ENCODE measurements at regions not wholly inside any gene's neighbourhood (a gene's known extent, or its start where the extent isn't known, plus 50 kb on each side); places are given as distances from the start of the nearest gene placed in this dataset.
"Not testable (repeated sequence)": the region's sequence is repeated elsewhere in the genome, so short reads cannot be mapped to it uniquely, and the experiment has no call there.

- DNase-seq, result no peak
Observed at GRCh38 chr9:84511651-84512050, 157.9 kb upstream of the NTRK2 start.

DNA sequence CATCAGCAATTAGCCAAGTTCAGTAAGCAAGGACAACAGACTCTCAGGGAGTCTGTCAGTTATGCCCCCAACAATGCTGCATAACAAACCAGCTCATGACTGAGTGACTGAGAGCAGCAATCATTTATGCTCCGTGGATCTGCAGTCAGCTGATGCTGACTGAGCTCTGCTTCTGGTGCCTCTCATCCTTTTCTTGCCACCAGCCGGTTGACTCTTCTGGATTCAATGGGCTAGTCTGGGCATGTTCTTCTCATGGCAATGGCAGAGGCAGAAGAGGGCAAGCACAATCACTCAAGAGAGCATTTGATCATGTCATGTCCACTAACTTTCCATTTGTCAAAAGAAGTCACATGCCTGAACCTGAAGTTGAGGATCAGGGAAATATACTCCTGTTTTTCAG is 157.0 kb upstream of the NTRK2 start:
- no peak for DNase-seq

DNA sequence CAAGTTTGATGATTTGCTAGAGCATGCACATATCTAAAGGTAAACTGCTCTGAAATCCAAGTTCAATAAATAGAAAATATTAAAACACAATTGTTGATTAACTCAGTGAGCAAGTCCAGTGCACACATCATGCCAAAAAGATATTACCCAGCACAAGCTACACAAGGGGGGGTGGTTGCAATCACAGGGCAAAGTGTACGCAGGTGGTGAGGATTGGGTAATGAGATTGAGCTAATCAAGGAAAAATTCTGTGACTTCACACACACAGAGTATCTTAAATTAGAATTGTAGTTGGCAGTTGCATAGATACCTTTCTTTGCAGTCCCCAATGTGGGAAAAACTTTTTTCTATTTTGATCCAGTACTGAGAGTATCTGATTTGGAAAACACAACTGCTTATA is 156.1 kb upstream of the NTRK2 start:
- DNase-seq, result no peak

GRCh38 chr9:84513979-84514378 is 155.6 kb upstream of the NTRK2 start:
- no peak for DNase-seq

DNA sequence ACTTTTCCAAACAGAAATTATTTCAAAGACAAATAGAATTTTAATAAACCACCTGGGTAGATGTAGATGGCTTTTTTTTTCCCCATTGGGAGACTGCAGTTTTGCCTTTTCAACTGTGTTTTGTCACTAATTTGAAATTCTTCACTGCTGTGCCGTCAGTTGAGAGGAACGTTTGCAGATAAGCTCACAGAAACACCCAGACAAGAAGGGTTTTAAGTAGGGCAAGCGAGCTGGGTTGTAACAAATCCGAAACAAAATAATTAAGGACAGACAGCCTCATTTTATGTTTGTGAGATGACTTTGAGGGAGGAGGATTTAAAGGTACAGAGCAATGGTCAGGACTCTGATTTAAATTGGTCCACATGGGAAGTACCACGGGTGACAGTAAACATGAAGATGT is 155.1 kb upstream of the NTRK2 start:
- no peak for DNase-seq

- no peak for DNase-seq
Observed at GRCh38 chr9:84517026-84517425, 152.5 kb upstream of the NTRK2 start.

- no peak for DNase-seq
Observed at GRCh38 chr9:84519413-84519812, 150.1 kb upstream of the NTRK2 start.

- no peak for DNase-seq
Observed at GRCh38 chr9:84521208-84521607, 148.3 kb upstream of the NTRK2 start.

DNA sequence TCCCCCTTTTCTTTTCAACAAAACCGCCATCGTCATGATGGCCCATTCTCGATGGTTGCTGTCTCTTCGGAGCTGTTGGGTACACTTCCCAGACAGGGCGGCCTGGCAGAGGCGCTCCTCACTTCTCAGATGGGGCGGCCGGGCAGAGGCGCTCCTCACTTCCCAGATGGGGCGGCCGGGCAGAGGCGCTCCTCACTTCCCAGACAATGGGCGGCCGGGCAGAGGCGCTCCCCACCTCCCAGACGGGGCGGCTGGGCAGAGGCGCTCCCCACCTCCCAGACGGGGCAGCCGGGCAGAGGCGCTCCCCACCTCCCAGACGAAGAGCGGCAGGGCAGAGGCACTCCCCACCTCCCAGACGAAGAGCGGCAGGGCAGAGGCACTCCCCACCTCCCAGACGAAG is 143.3 kb upstream of the NTRK2 start:
- not testable (repeated sequence) for DNase-seq

- DNase-seq, result not testable (repeated sequence)
Observed at GRCh38 chr9:84527060-84527720, 142.3 kb upstream of the NTRK2 start.

GRCh38 chr9:84535973-84536372 is 133.6 kb upstream of the NTRK2 start:
- not testable (repeated sequence) for DNase-seq

DNA sequence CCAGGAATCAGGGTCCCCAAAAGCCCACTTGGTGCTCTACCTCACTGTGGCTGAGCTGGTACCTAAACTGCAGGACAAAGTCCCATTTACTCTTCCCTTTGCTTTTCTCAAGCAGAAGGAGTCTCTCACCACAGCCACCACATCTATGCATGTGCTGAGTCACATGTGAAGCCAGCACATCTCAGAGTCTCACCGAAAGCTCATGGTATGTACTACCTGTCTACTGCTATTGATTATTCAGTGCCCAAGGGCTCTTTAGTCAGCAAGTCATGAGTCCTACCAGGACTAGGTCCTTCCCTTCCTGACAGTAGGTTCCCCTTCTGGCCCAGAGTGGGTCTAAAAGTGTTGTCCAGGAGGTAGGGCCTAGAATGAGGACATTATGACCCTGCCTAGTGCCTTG is 130.7 kb upstream of the NTRK2 start:
- no peak for DNase-seq

- DNase-seq, result no peak
Observed at GRCh38 chr9:84542554-84542953, 127.0 kb upstream of the NTRK2 start.

GRCh38 chr9:84554069-84554664 is 115.4 kb upstream of the NTRK2 start:
- DNase-seq, result no peak

DNA sequence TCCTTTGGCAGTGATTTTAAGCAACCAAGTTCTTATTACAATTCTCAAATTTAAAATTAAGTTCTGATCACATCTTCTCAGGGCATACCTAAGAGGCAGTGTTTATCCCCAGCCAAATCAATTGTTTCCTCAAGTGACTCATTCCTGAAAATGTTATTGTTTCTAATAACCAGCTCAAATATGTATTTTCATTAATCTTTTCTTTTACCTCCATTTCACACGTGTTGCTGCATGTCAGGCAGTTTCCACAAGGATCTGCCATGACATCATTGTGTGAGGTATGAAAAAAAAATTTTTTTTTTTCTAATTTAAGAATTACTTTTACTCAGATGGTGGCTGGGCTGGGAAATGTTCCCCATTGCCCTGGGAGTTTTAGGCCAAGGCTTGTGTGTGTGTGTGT is 113.0 kb upstream of the NTRK2 start:
- no peak for DNase-seq

- DNase-seq, result no peak
Observed at GRCh38 chr9:84557751-84558150, 111.8 kb upstream of the NTRK2 start.

GRCh38 chr9:84563691-84564090 is 105.8 kb upstream of the NTRK2 start:
- no peak for DNase-seq

DNA sequence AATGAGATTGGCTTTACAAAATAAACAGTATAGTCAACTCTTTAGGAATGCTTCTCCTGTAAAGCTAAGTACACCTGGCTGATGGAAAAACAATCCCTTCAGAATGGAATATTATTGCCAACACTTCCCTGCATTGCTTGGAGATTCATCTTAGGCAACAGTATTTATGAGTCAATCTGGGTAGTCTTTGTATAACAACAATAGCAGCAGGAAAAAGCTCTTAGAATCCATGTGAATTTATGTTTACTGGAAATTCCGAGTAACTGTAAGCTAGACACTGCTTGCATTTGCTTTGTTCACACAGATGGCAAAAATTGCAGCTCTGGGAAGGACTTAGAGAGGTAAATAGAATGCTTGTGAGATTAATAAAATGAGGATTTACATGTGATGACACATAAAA is 101.7 kb upstream of the NTRK2 start:
- no peak for DNase-seq

DNA sequence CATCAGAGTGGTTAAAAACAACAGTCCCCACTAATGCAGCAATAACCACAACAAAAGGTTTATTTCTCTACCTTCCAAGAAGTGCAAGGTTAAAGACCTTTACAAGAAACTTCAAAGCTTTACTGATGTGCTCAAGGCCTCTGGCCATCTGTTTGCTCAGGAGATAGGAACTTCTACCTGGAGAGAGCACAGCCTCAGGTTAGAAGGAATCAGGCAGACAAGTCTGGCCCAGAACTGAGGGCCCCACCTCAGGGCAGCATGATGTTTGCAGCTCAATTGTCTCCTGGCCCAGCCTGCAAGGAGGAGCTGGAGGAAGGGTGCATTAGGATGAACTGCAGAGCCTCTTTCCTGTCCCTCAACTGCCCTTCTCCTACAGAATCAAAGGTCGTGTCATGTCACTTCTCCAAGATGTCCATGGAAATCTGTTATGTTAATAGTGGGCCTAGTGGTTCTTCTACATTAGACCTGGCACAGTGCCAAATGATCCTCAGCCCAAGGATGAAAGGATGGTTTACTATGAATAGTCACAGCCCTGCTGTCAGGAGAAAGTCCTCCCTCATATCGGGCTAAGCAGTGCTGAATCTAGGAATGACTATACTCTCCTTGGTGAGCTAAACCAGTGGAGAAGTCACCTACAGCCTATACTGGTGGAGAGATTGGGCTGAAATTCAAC is 98.9 kb upstream of the NTRK2 start:
- no peak for DNase-seq

DNA sequence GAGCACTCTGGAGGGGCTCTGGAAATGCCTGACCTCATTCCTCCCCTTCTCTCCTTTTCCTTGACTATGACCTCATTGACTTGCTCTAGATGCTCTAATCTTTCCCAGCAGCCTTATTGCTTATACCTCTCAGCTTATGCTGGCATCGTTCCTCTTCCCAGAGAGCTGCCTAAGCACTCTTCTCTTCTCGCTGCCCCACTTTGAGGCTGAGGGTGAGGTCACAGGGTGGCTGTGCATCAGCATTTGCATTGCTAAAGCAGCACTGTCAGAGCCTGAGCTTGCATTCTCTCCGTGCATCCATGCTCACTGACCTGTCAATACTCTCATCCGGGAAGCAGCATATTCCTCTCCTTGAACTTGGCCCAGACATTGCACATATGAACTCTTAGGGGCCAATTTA is 96.4 kb upstream of the NTRK2 start:
- DNase-seq, result no peak

DNA sequence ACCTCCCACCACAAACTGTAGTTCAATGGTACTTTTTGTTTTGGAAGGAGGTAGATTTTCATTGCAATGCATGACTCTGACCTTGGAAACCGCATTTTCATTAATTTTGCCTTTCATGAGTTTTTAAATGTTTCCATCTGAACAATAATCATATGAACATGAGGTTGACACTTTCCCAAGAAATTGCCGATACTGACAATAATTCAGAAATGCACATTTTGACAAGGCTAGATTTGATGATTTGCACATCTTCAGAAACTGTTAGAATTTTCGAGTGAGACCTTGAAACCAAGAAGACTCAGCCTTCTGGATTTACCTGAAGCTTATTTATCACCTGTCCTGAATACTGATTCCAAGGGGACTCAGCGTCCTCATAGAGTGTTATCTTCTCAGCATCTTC is 93.8 kb upstream of the NTRK2 start:
- DNase-seq, result no peak

- DNase-seq, result no peak
Observed at GRCh38 chr9:84583866-84584265, 85.7 kb upstream of the NTRK2 start.

GRCh38 chr9:84586662-84587061 is 82.9 kb upstream of the NTRK2 start:
- no peak for DNase-seq

GRCh38 chr9:84587153-84587552 is 82.4 kb upstream of the NTRK2 start:
- DNase-seq, result no peak

DNA sequence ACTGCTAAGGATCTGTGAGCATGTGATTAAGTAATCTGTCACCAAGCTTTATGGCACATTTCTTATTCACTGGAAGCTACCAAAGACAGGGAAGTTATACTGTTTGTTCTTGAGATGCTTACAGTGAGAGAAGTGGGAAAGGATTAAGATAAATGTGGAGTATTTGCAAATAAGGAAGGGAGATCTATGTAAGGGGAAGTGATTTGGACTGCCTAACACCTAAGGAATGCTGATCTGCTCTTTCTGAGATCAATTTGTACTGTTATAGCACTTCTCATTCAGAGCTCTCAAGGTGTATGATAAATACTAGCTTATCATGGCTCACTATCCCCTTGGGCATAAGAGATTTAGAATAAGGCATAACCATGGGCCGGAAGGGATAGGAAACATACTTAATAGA is 80.0 kb upstream of the NTRK2 start:
- DNase-seq, result no peak

Data from stimulated activated CD4-positive, alpha-beta T cell treated with anti-CD3 and anti-CD28 coated beads, Interleukin-12 subunit alpha, Interleukin-12 subunit beta, amount 100 ng/mL, for 4 hours (primary cell).